ENCODE measurements at regions not wholly inside any gene's neighbourhood (a gene's known extent, or its start where the extent isn't known, plus 50 kb on each side); places are given as distances from the start of the nearest gene placed in this dataset.
"Not testable (repeated sequence)": the region's sequence is repeated elsewhere in the genome, so short reads cannot be mapped to it uniquely, and the experiment has no call there.

DNA sequence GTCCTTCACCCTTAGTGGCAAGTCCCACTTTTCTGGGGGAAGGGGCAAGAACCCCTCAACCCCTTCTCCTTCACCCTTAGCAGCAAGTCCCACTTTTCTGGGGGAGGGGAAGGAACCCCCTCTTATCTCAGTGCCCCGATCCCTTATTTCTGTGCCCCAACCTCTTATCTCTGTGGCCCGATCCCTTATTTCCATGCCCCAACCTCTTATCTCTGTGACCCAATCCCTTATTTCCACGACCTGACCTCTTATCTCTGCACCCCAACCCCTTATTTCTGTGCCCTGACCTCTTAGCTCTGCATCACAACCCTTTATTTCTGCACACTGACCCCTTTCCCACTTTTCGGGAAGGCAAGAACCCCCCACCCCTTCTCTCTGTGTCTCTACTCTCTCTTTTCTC, 104.4 kb upstream of the ROPN1B start:
- TF ChIP-seq CTCF (conservative IDR thresholded peaks at IDR 0.05; ENCODE audit: low read depth, low read length); EZH2 (IDR thresholded peaks at IDR 0.05; ENCODE audit: borderline replicate concordance, low read depth, low read length, poor library complexity, severe bottlenecking): not testable (repeated sequence)

All from A673 (cell line).